MM.1S (cell line): ENCODE measurements at regions not wholly inside any gene's neighbourhood (a gene's known extent, or its start where the extent isn't known, plus 50 kb on each side); places are given as distances from the start of the nearest gene placed in this dataset.

ENCODE experiments used
- EZH2 ChIP-seq: fragments of 300-600 bp; sonication (generic); optimal IDR thresholded peaks from 2 replicates; pipeline ENCODE3; 2017; ENCODE audit warnings: low read depth, mild to moderate bottlenecking, antibody characterized with exemption, low read length, mixed read lengths
- EZH2phosphoT487 ChIP-seq: fragments of 300-600 bp; sonication (generic); IDR thresholded peaks from 2 replicates; pipeline ENCODE4 v1.6.1; 2018; ENCODE audit warnings: antibody characterized with exemption, low read length
- TF ChIP-seq, protein P1 (sequence below): fragments of 300-600 bp; sonication (generic); IDR thresholded peaks from 2 replicates; pipeline ENCODE4 v1.5.1; 2016; ENCODE audit warnings: antibody characterized with exemption, low read length, mixed read lengths

GRCh38 chr5:124444147-124444775 is 302.2 kb downstream of the ZNF608 start:
- TF ChIP-seq, protein P1, sequence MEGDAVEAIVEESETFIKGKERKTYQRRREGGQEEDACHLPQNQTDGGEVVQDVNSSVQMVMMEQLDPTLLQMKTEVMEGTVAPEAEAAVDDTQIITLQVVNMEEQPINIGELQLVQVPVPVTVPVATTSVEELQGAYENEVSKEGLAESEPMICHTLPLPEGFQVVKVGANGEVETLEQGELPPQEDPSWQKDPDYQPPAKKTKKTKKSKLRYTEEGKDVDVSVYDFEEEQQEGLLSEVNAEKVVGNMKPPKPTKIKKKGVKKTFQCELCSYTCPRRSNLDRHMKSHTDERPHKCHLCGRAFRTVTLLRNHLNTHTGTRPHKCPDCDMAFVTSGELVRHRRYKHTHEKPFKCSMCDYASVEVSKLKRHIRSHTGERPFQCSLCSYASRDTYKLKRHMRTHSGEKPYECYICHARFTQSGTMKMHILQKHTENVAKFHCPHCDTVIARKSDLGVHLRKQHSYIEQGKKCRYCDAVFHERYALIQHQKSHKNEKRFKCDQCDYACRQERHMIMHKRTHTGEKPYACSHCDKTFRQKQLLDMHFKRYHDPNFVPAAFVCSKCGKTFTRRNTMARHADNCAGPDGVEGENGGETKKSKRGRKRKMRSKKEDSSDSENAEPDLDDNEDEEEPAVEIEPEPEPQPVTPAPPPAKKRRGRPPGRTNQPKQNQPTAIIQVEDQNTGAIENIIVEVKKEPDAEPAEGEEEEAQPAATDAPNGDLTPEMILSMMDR: no peak
- TF ChIP-seq EZH2phosphoT487 (no peak), EZH2 (no peak)
